SKM-1 treated with dmso at 0.1 percent for 144 hours (cell line): ENCODE measurements at regions not wholly inside any gene's neighbourhood (a gene's known extent, or its start where the extent isn't known, plus 50 kb on each side); places are given as distances from the start of the nearest gene placed in this dataset.

Experiments
- DNase-seq: peaks from one replicate; lab custom pipeline; 2025; ENCODE audit not compliant: unreplicated experiment; lab: John Stamatoyannopoulos, UW

GRCh38 chr9:108617676-108618075 lies 238.1 kb downstream of the ACTL7B start:
- DNase-seq: no peak

DNA sequence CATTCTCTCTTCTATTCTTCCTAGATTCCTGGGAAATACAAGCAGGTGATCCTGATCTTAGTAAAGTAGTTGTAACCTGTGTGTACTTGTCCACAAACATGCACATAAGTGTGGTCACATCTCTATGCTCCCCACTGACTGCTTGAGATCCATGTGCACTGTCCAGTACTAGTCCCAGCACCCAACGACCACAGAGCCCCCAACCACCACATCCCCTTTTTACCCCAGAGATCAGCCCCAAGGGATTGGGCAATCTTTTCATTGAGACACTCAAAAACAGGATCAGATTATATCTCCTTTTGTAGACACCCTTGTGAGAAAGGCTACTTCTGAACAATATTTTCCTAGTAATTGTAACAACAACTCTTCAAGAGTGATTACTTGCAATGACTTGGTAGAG lies 240.6 kb downstream of the ACTL7B start:
- peak; percentile 39 for DNase-seq

GRCh38 chr9:108612513-108612912 lies 243.3 kb downstream of the ACTL7B start:
- no peak for DNase-seq

GRCh38 chr9:108609897-108610253 lies 245.9 kb downstream of the ACTL7B start:
- no peak for DNase-seq

DNA sequence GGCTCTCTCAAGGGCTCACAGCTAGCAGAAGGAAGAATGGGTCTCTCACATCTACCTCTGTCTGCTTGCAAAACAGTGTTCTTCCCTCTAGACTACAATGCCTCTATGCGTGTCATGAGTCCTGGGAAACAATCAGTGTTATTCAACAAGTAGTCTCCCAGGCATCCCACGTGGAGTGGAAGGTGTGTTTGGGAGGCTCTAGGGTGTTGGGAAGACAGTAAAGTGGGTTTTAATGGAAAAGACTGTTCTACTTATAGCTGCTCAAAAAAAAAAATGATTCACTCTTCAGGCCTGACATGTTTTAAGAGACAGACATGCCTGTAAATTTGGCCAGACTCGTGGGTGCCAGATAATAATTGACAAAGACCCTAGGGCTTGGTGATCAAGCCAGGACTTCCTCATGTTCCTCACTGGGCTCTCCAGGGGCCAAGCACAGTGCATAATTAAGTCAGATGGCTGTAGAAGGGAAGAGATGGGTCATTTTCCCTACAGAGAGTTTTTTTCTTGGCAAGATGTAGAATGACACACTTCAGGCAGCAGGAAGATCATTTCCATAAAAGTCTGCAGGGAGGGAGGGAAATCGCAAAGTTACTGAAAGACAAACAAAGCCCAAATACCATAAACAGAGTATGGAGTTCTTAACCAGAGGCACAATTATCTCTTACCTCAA lies 246.4 kb downstream of the ACTL7B start:
- no peak for DNase-seq

GRCh38 chr9:108607607-108608006 lies 248.2 kb downstream of the ACTL7B start:
- DNase-seq: no peak

DNA sequence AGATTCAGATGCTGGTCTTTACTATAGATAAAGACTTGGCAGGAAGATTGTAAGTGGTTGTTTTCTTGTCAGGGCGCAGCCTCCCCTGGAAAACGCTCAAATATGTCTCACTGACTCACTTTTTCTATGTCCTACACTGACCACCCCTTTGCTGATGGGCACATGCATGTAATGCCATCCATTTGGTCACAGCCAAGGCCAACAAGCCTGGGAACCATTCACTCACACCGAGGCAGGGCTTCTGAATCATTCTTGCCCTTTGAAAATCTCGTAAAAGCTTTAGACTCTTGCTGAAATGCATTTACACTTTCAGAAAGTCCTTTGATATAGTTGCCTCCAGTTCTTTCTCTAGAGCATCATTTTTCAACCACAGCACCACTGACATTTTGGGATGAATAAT lies 249.4 kb downstream of the ACTL7B start:
- no peak for DNase-seq

- no peak for DNase-seq
Measured at GRCh38 chr9:108603141-108603540, 252.6 kb downstream of the ACTL7B start.

DNA sequence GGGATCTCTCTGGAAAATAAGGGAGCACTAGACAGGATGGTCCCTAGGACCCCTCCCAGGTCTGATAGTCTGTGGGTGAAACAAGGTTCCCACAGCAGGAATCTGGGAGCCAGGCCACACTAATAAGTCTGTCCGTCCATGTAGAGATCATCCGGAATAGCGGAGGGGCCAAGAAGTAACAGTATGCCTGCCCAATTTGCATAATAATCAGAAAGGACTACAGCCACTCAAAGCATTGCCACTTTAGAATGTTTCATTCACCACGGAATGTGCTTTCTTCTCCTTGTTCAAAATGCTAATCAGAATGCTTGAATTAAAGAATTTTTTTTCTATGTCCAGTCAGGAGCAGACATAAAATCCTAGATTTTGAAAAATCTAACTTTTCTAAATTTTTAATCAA lies 254.9 kb downstream of the ACTL7B start:
- DNase-seq: no peak

DNA sequence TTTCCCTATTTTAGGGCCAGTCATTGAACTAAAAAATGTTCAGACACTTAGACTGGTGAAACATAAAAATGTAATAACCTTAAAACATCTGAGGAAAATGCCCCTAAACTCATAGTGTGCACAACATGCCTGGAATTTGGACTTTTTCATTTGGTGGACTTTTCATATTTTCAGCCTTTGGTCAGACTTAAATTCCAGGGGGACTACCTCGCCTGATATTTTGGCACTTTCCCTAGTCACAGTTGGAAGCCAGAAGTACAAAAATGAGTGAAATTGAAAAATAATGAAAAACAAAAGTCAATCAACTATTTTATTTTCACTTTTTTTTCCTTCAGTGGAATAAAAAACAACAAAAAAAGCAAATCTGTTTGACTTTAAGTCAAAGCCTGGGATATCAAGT lies 256.2 kb downstream of the ACTL7B start:
- no peak for DNase-seq

DNA sequence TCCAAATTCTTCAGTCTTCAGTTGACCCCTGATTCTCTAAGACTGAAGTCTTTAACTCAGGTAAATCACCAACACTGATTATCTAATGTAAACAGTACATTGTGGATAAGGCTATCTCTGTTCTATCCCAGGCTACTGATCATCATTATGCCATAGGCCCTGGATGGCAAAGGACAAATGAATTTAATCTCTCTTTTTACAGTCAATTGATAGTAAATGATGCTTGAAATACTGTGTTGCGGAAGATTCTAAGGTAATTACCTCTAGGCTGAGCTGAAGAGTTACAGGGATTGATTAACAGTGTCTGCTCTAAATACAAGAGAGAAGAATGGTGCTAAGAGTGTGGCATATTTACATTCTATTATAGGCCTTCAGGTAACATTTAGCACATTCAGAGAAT lies 264.7 kb downstream of the ACTL7B start:
- DNase-seq: no peak

DNA sequence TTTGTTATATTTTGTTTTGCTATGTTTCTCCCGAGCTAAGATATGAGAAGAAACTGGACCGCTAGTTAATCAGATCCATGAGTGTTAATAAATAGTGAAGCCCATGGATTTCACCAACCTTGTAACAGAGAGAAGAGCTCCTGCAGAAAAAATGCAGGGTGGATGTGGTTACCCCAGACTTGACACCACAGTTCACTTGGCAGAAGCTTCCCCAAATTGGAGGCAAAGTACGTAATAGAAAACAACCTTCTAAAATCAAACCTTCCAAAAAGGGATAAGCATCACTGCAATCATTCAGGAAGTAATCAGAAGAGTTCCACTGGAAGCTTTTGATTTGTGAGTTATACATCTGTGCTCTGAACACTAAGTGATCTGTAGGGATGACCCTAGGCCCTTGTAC lies 267.5 kb downstream of the ACTL7B start:
- peak; percentile 35 for DNase-seq

GRCh38 chr9:108586471-108587139 lies 269.2 kb downstream of the ACTL7B start:
- no peak for DNase-seq

- no peak for DNase-seq
Measured at GRCh38 chr9:108584860-108585259, 270.9 kb downstream of the ACTL7B start.

DNA sequence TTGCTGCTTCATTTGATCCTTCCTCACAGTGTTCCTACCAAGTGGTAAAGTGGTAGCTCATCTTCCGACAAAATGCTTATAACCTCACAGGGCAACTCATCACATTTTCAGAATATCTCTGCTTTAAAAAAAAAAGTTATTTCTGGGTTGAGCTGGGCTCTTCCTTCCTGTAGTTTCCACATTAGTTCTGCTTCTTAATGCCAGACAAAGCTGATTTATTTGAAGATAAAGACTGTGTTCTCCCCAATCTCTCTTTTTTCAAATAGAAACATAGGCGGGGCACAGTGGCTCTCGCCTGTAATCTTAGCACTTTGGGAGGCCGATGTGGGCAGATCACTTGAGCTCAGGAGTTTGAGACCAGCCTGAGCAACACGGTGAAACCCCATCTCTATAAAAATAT lies 273.1 kb downstream of the ACTL7B start:
- no peak for DNase-seq

- no peak for DNase-seq
Measured at GRCh38 chr9:108579757-108580439, 275.9 kb downstream of the ACTL7B start.

GRCh38 chr9:108575276-108575675 lies 280.5 kb downstream of the ACTL7B start:
- DNase-seq: no peak

DNA sequence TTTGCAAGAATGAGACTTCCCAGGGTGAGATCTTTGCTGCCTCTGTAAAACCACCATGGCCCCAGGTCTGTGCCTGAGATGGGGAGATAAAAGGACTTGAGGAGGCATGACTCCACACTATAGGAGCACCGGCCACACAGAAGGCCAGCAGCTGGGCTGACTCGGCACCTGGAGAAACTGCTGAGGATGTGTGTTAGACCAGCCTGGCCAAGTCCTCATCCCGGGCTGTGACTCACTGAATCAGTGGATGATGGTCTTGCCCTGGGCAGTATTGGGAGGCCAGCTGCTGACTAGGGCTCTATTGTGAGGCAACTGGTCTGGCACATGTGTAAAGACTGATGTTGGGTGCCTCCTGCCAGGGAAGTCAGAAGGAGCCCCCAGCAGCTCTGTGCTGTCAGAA lies 286.2 kb downstream of the ACTL7B start:
- no peak for DNase-seq

DNA sequence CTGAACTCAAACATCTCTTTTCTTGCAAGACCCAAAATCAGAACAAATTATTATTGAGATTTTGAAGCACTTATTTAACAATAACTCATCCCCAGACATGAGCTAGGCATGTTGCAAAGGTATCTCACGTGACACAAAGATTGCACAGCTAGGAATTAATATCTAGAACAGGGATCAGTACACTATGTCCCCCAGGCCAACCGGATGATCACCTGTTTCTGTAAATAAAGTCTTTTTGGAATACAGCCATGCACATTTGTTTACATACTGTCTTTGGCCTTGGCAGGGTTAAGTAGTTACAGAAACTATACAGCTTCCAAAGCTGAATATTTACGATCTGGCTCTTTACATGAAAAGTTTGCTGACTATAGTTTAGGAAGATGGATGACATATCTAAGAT lies 287.7 kb downstream of the ACTL7B start:
- no peak for DNase-seq

GRCh38 chr9:108567571-108567970 lies 288.2 kb downstream of the ACTL7B start:
- no peak for DNase-seq

GRCh38 chr9:108565651-108566378 lies 290.0 kb downstream of the ACTL7B start:
- peak; percentile 6 for DNase-seq

- no peak for DNase-seq
Measured at GRCh38 chr9:108562176-108562575, 293.6 kb downstream of the ACTL7B start.
